ENCODE measurements at regions not wholly inside any gene's neighbourhood (a gene's known extent, or its start where the extent isn't known, plus 50 kb on each side); places are given as distances from the start of the nearest gene placed in this dataset.
"Not testable (repeated sequence)": the region's sequence is repeated elsewhere in the genome, so short reads cannot be mapped to it uniquely, and the experiment has no call there.

GRCh38 chr3:75144406-75144805 lies 519.7 kb upstream of the FRG2C start:
- Mint-ChIP-seq H3K4me1 (ENCODE audit: low read depth) (no peaks in the 10 kb centered on the region), H3K27ac (no peak overlapping the region), H3K9me3 (peaks cover 11% of the 10 kb centered on the region), H3K4me3 (no peak overlapping the region), H3K27me3 (ENCODE audit: low read depth) (no peaks in the 10 kb centered on the region), H3K36me3 (ENCODE audit: low read depth) (no peaks in the 10 kb centered on the region)
- DNase-seq (ENCODE audit: low spot score): no peak

GRCh38 chr3:75171630-75172230 lies 492.4 kb upstream of the FRG2C start:
- H3K9me3 Mint-ChIP-seq: no peaks in the 10 kb centered on the region
- DNase-seq (ENCODE audit: low spot score): no peak

GRCh38 chr3:75176937-75177336 lies 487.2 kb upstream of the FRG2C start:
- no peaks in the 10 kb centered on the region for H3K27me3 Mint-ChIP-seq (ENCODE audit: low read depth)
- no peak overlapping the region for H3K27ac Mint-ChIP-seq
- no peak for DNase-seq (ENCODE audit: low spot score)
- no peaks in the 10 kb centered on the region for H3K4me1 Mint-ChIP-seq (ENCODE audit: low read depth)
- H3K9me3 Mint-ChIP-seq: no peaks in the 10 kb centered on the region
- no peak overlapping the region for H3K4me3 Mint-ChIP-seq
- H3K36me3 Mint-ChIP-seq (ENCODE audit: low read depth): no peaks in the 10 kb centered on the region

More at GRCh38 chr3:75171630-75172230, 492.4 kb upstream of the FRG2C start:
- no peaks in the 10 kb centered on the region for H3K36me3 Mint-ChIP-seq (ENCODE audit: low read depth)
- H3K4me1 Mint-ChIP-seq (ENCODE audit: low read depth): no peaks in the 10 kb centered on the region
- H3K27ac Mint-ChIP-seq: no peak overlapping the region
- H3K4me3 Mint-ChIP-seq: no peak overlapping the region
- no peaks in the 10 kb centered on the region for H3K27me3 Mint-ChIP-seq (ENCODE audit: low read depth)

GRCh38 chr3:75180235-75180944 lies 483.7 kb upstream of the FRG2C start:
- Mint-ChIP-seq H3K4me1 (ENCODE audit: low read depth) (no peaks in the 10 kb centered on the region), H3K36me3 (ENCODE audit: low read depth) (no peaks in the 10 kb centered on the region), H3K27ac (no peak overlapping the region), H3K9me3 (no peaks in the 10 kb centered on the region), H3K4me3 (no peak overlapping the region), H3K27me3 (ENCODE audit: low read depth) (no peaks in the 10 kb centered on the region)
- DNase-seq (ENCODE audit: low spot score): no peak

GRCh38 chr3:75180945-75181298 lies 483.2 kb upstream of the FRG2C start:
- Mint-ChIP-seq H3K27me3 (ENCODE audit: low read depth) (no peaks in the 10 kb centered on the region), H3K36me3 (ENCODE audit: low read depth) (no peaks in the 10 kb centered on the region), H3K4me1 (ENCODE audit: low read depth) (no peaks in the 10 kb centered on the region), H3K9me3 (no peaks in the 10 kb centered on the region), H3K4me3 (no peak overlapping the region), H3K27ac (no peak overlapping the region)
- no peak for DNase-seq (ENCODE audit: low spot score)

- Mint-ChIP-seq H3K4me3 (no peak overlapping the region), H3K27ac (no peak overlapping the region), H3K9me3 (no peaks in the 10 kb centered on the region), H3K36me3 (ENCODE audit: low read depth) (no peaks in the 10 kb centered on the region), H3K4me1 (ENCODE audit: low read depth) (no peaks in the 10 kb centered on the region), H3K27me3 (ENCODE audit: low read depth) (no peaks in the 10 kb centered on the region)
- no peak for DNase-seq (ENCODE audit: low spot score)
Observed at GRCh38 chr3:75188962-75189361, 475.2 kb upstream of the FRG2C start.

- peak; percentile 19 for DNase-seq (ENCODE audit: low spot score)
- Mint-ChIP-seq H3K27me3 (ENCODE audit: low read depth) (no peaks in the 10 kb centered on the region), H3K36me3 (ENCODE audit: low read depth) (no peaks in the 10 kb centered on the region), H3K4me3 (no peak overlapping the region), H3K27ac (no peak overlapping the region), H3K9me3 (no peaks in the 10 kb centered on the region), H3K4me1 (ENCODE audit: low read depth) (no peaks in the 10 kb centered on the region)
Observed at GRCh38 chr3:75192146-75192616, 471.9 kb upstream of the FRG2C start.

- H3K36me3 Mint-ChIP-seq (ENCODE audit: low read depth): no peaks in the 10 kb centered on the region
- no peaks in the 10 kb centered on the region for H3K9me3 Mint-ChIP-seq
- H3K4me3 Mint-ChIP-seq: no peak overlapping the region
- H3K27me3 Mint-ChIP-seq (ENCODE audit: low read depth): no peaks in the 10 kb centered on the region
- no peaks in the 10 kb centered on the region for H3K4me1 Mint-ChIP-seq (ENCODE audit: low read depth)
- no peak overlapping the region for H3K27ac Mint-ChIP-seq
- DNase-seq (ENCODE audit: low spot score): no peak
Observed at GRCh38 chr3:75193797-75194196, 470.3 kb upstream of the FRG2C start.

GRCh38 chr3:75214332-75214731 lies 449.8 kb upstream of the FRG2C start:
- not testable (repeated sequence) for H3K4me3 Mint-ChIP-seq; H3K4me1 Mint-ChIP-seq (ENCODE audit: low read depth); H3K27me3 Mint-ChIP-seq (ENCODE audit: low read depth); DNase-seq (ENCODE audit: low spot score); H3K36me3 Mint-ChIP-seq (ENCODE audit: low read depth); H3K9me3 Mint-ChIP-seq; H3K27ac Mint-ChIP-seq

- Mint-ChIP-seq H3K27ac (no peak overlapping the region), H3K27me3 (ENCODE audit: low read depth) (no peaks in the 10 kb centered on the region), H3K36me3 (ENCODE audit: low read depth) (no peaks in the 10 kb centered on the region), H3K4me1 (ENCODE audit: low read depth) (no peaks in the 10 kb centered on the region), H3K9me3 (no peaks in the 10 kb centered on the region), H3K4me3 (no peak overlapping the region)
- DNase-seq (ENCODE audit: low spot score): no peak
Observed at GRCh38 chr3:75218577-75218976, 445.6 kb upstream of the FRG2C start.

GRCh38 chr3:75220932-75221331 lies 443.2 kb upstream of the FRG2C start:
- Mint-ChIP-seq H3K4me3 (no peak overlapping the region), H3K4me1 (ENCODE audit: low read depth) (no peaks in the 10 kb centered on the region), H3K27ac (no peak overlapping the region), H3K9me3 (no peaks in the 10 kb centered on the region), H3K36me3 (ENCODE audit: low read depth) (no peaks in the 10 kb centered on the region), H3K27me3 (ENCODE audit: low read depth) (no peaks in the 10 kb centered on the region)
- DNase-seq (ENCODE audit: low spot score): no peak

- Mint-ChIP-seq H3K27me3 (ENCODE audit: low read depth) (no peaks in the 10 kb centered on the region), H3K4me3 (no peak overlapping the region)
Observed at GRCh38 chr3:75224412-75224811, 439.7 kb upstream of the FRG2C start.

GRCh38 chr3:75232216-75232615 lies 431.9 kb upstream of the FRG2C start:
- Mint-ChIP-seq H3K27ac (no peak overlapping the region), H3K9me3 (no peaks in the 10 kb centered on the region), H3K36me3 (ENCODE audit: low read depth) (no peaks in the 10 kb centered on the region), H3K4me1 (ENCODE audit: low read depth) (no peaks in the 10 kb centered on the region), H3K27me3 (ENCODE audit: low read depth) (no peaks in the 10 kb centered on the region), H3K4me3 (no peak overlapping the region)
- no peak for DNase-seq (ENCODE audit: low spot score)

More at GRCh38 chr3:75224412-75224811, 439.7 kb upstream of the FRG2C start:
- Mint-ChIP-seq H3K4me1 (ENCODE audit: low read depth) (no peaks in the 10 kb centered on the region), H3K9me3 (no peaks in the 10 kb centered on the region), H3K27ac (no peak overlapping the region), H3K36me3 (ENCODE audit: low read depth) (no peaks in the 10 kb centered on the region)
- DNase-seq (ENCODE audit: low spot score): no peak

GRCh38 chr3:75235631-75236030 lies 428.5 kb upstream of the FRG2C start:
- H3K4me3 Mint-ChIP-seq: no peak overlapping the region
- no peaks in the 10 kb centered on the region for H3K36me3 Mint-ChIP-seq (ENCODE audit: low read depth)
- no peak overlapping the region for H3K27ac Mint-ChIP-seq
- no peak for DNase-seq (ENCODE audit: low spot score)
- H3K27me3 Mint-ChIP-seq (ENCODE audit: low read depth): no peaks in the 10 kb centered on the region
- H3K9me3 Mint-ChIP-seq: no peaks in the 10 kb centered on the region
- H3K4me1 Mint-ChIP-seq (ENCODE audit: low read depth): no peaks in the 10 kb centered on the region

GRCh38 chr3:75237053-75237452 lies 427.1 kb upstream of the FRG2C start:
- H3K36me3 Mint-ChIP-seq (ENCODE audit: low read depth): no peaks in the 10 kb centered on the region
- no peak overlapping the region for H3K27ac Mint-ChIP-seq
- no peak overlapping the region for H3K4me3 Mint-ChIP-seq
- no peak for DNase-seq (ENCODE audit: low spot score)
- H3K27me3 Mint-ChIP-seq (ENCODE audit: low read depth): no peaks in the 10 kb centered on the region
- H3K4me1 Mint-ChIP-seq (ENCODE audit: low read depth): no peaks in the 10 kb centered on the region
- no peaks in the 10 kb centered on the region for H3K9me3 Mint-ChIP-seq
